Activated B cell treated with CpG ODN at 0.5 μM for 24 hours (primary cell): ENCODE measurements at regions not wholly inside any gene's neighbourhood (a gene's known extent, or its start where the extent isn't known, plus 50 kb on each side); places are given as distances from the start of the nearest gene placed in this dataset.

Experiments used
- ATAC-seq: fragments of 200-7000 bp; cut with Tn5 transposase; one replicate; pipeline ENCODE4 v1.10.0; 2021; ENCODE audit warnings: low read depth, mild to moderate bottlenecking, moderate library complexity
- CTCF ChIA-PET: fragments of 350-600 bp; sonication (Branson Sonifier 250); formaldehyde crosslinking; loops from one replicate; lab custom pipeline; 2021; ENCODE audit warnings: antibody characterized with exemption; lab: Charles Lee
- POLR2A ChIA-PET: fragments of 350-600 bp; sonication (Branson Sonifier 250); formaldehyde crosslinking; loops from one replicate; lab custom pipeline; 2021; ENCODE audit warnings: antibody characterized with exemption; lab: Charles Lee
- DNase-seq: peaks from one replicate; pipeline ENCODE4 v3.0.0; 2022
- H3K27ac Mint-ChIP-seq: one replicate; pipeline ENCODE4 v1.8.0; 2020; ENCODE audit warnings: mixed read lengths
- H3K27me3 Mint-ChIP-seq: one replicate; pipeline ENCODE4 v1.8.0; 2021; ENCODE audit warnings: mixed read lengths
- H3K36me3 Mint-ChIP-seq: one replicate; pipeline ENCODE4 v1.8.0; 2021; ENCODE audit warnings: low read depth, mixed read lengths
- H3K4me1 Mint-ChIP-seq: one replicate; pipeline ENCODE4 v1.8.0; 2021; ENCODE audit warnings: mixed read lengths
- H3K4me3 Mint-ChIP-seq: one replicate; pipeline ENCODE4 v1.8.0; 2020; ENCODE audit warnings: mild to moderate bottlenecking, mixed read lengths
- H3K9me3 Mint-ChIP-seq: one replicate; pipeline ENCODE4 v1.8.0; 2020; ENCODE audit warnings: mixed read lengths
- intact Hi-C: fragments of 100-400 bp; cut with micrococcal nuclease; formaldehyde crosslinking; loops from one replicate; pipeline ENCODE4 v1.15.1; 2024
- TF ChIP-seq, protein P1 (sequence below): fragments of 200-600 bp; IDR thresholded peaks from one replicate; pipeline ENCODE4 v1.8.0; 2022; ENCODE audit warnings: antibody characterized with exemption, mild to moderate bottlenecking

DNA sequence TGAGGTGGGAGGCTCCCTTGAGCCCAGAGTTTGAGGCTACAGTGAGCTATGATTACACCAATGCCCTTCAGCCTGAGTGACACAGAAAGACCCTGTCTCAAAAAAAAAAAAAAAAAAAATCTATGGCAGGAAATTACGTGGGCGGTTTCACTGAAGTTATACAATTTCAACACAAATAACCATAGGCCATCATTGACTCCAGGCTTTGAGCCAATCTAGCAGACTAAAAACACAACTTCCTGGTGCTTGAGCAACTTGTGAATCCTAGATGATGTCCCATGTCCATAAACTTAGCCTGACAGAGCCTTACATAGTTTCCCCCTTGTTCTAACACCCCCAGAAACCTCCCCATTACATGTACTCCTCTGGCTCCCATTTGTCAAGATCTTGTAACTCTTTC lies 131.8 kb downstream of the QRSL1 start:
- DNase-seq (no peak), ATAC-seq (no peak)
- peaks cover 2% of the 10 kb centered on the region for H3K4me1 Mint-ChIP-seq
- TF ChIP-seq, protein P1, sequence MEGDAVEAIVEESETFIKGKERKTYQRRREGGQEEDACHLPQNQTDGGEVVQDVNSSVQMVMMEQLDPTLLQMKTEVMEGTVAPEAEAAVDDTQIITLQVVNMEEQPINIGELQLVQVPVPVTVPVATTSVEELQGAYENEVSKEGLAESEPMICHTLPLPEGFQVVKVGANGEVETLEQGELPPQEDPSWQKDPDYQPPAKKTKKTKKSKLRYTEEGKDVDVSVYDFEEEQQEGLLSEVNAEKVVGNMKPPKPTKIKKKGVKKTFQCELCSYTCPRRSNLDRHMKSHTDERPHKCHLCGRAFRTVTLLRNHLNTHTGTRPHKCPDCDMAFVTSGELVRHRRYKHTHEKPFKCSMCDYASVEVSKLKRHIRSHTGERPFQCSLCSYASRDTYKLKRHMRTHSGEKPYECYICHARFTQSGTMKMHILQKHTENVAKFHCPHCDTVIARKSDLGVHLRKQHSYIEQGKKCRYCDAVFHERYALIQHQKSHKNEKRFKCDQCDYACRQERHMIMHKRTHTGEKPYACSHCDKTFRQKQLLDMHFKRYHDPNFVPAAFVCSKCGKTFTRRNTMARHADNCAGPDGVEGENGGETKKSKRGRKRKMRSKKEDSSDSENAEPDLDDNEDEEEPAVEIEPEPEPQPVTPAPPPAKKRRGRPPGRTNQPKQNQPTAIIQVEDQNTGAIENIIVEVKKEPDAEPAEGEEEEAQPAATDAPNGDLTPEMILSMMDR: no peak
- CTCF ChIA-PET: no interaction called here
- POLR2A ChIA-PET: no interaction called here
- no peaks in the 10 kb centered on the region for H3K27me3 Mint-ChIP-seq
- no peak overlapping the region for H3K27ac Mint-ChIP-seq
- H3K36me3 Mint-ChIP-seq: no peaks in the 10 kb centered on the region
- no peak overlapping the region for H3K4me3 Mint-ChIP-seq
- peaks cover 8% of the 10 kb centered on the region for H3K9me3 Mint-ChIP-seq
- intact Hi-C loops: no loop called here

DNA sequence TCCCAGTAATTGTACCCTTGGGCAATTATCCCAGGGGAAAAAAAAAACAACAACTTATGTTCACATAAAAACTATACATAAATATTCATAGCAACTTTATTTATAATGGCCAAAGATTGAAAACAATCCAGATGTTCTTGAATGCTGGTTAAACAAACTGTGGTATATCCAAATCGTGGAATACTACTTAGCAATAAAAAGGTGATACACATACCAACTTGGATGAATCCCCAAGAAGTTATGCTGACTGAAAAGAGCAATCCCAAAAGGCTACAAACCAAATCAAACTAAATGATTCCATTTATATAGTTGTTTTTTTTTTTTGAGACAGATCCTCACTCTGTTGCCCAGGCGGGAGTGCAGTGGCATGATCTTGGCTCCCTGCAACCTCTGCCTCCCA lies 129.7 kb downstream of the QRSL1 start:
- no peak for DNase-seq
- H3K4me1 Mint-ChIP-seq: peaks cover 2% of the 10 kb centered on the region
- CTCF ChIA-PET: no interaction called here
- peaks cover 8% of the 10 kb centered on the region for H3K9me3 Mint-ChIP-seq
- intact Hi-C loops: no loop called here
- H3K27me3 Mint-ChIP-seq: no peaks in the 10 kb centered on the region
- no peak overlapping the region for H3K4me3 Mint-ChIP-seq
- TF ChIP-seq, protein P1: no peak
- POLR2A ChIA-PET: no interaction called here
- ATAC-seq: no peak
- no peak overlapping the region for H3K27ac Mint-ChIP-seq
- no peaks in the 10 kb centered on the region for H3K36me3 Mint-ChIP-seq

DNA sequence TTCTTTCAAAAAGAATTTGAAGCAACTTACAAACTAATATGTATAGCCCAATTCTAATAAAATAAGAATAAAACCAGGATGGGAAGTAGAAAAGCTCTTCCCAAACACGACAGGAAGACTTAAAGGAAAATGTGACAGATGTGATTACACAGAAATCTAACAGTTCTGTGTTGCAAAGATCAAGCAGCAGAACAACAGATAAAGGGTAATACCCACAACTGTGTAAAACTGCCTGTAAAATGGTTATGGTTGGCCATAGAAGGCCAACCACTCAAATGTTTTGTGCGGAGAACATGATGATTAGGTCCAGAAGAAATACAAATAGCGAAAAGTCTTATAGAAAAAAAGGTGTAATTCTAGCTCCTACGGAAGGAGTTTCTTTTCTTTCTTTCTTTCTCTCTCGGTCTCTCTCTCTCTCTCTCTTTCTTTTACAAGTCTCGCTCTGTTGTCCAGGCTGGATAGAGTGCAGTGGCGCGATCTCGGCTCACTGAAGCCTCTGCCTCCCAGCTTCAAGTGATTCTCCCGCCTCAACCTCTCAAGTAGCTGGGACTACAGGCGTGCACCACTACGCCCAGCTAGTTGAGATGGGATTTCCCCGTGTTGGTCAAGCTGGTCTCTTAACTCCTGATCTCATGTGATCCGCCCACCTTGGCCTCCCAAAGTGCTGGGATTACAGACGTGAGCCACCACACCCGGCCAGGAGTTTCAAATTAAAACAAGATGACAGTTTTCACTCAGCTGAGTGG lies 128.5 kb downstream of the QRSL1 start:
- peaks cover 8% of the 10 kb centered on the region for H3K9me3 Mint-ChIP-seq
- TF ChIP-seq, protein P1: no peak
- ATAC-seq: no peak
- peaks cover 2% of the 10 kb centered on the region for H3K4me1 Mint-ChIP-seq
- intact Hi-C loops: no loop called here
- H3K4me3 Mint-ChIP-seq: no peak overlapping the region
- H3K27me3 Mint-ChIP-seq: no peaks in the 10 kb centered on the region
- ChIA-PET CTCF (interaction anchor here (1.1 kb wide), 1 partner anchor 8 kb away, joined by 3 read pairs; no protein-coding TSS in a partner anchor), POLR2A (no interaction called here)
- DNase-seq: no peak
- H3K27ac Mint-ChIP-seq: no peak overlapping the region
- H3K36me3 Mint-ChIP-seq: no peaks in the 10 kb centered on the region

DNA sequence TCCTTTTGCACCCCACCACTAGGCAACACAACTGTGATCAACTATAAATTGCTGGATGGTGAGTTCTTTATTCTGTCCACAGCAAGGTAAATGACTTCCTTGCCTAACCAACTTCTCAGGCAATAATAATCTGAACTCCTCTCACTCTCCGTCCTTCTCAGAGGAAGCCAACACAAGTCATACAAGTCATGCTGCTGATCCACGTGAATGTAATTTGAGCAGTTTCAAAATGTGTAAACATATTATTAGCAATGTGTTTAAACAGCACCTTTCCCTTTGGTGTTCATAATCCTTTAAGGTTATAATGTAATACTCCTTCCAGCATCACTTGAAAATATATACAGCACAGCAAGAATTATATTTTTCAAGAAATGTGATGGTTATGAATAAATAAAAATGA lies 127.9 kb downstream of the QRSL1 start:
- intact Hi-C loops: no loop called here
- CTCF ChIA-PET: interaction anchor here (1.1 kb wide), 1 partner anchor 8 kb away, joined by 3 read pairs; no protein-coding TSS in a partner anchor
- Mint-ChIP-seq H3K27me3 (no peaks in the 10 kb centered on the region), H3K27ac (no peak overlapping the region), H3K36me3 (no peaks in the 10 kb centered on the region), H3K4me3 (no peak overlapping the region), H3K9me3 (peaks cover 6% of the 10 kb centered on the region), H3K4me1 (peaks cover 2% of the 10 kb centered on the region)
- POLR2A ChIA-PET: no interaction called here
- ATAC-seq (no peak), DNase-seq (no peak)
- TF ChIP-seq, protein P1: no peak

DNA sequence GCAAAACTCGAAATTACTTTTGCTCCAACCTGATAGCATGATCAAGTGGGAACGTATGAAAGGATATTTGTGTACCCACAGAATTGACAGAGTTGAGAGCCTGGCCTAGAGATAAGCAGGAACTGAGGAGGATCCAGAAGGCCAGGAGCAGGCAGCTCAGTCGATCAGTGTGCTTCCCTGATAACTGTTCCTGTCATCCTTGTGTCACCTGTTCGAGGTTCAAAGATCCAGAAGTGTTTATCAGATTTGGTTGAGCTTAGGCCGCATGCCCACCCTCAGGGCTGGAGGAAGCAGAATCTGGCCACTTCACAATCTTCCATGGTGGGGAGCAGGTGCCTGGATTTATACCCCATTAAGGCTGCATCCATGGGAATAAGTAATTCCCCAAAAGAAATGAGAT lies 124.8 kb downstream of the QRSL1 start:
- H3K4me1 Mint-ChIP-seq: peaks cover 7% of the 10 kb centered on the region
- ATAC-seq: no peak
- CTCF ChIA-PET: no interaction called here
- intact Hi-C loops: no loop called here
- TF ChIP-seq, protein P1: no peak
- no peaks in the 10 kb centered on the region for H3K9me3 Mint-ChIP-seq
- H3K27me3 Mint-ChIP-seq: no peaks in the 10 kb centered on the region
- POLR2A ChIA-PET: no interaction called here
- no peak overlapping the region for H3K4me3 Mint-ChIP-seq
- H3K36me3 Mint-ChIP-seq: no peaks in the 10 kb centered on the region
- H3K27ac Mint-ChIP-seq: no peak overlapping the region
- DNase-seq: no peak
